A549 (cell line): ENCODE measurements at regions not wholly inside any gene's neighbourhood (a gene's known extent, or its start where the extent isn't known, plus 50 kb on each side); places are given as distances from the start of the nearest gene placed in this dataset.

ENCODE experiments used
- ATAC-seq, 2 experiments: fragments of 200-7000 bp in 1 of 2; fragments of >200 bp in 1 of 2; cut with Nextera tagmentation in 1 of 2; cut with Tn5 transposase in 1 of 2; 3 replicates each; pipeline versions ENCODE4 v1.8.0 to v1.9.1; 2018 to 2020; ENCODE audit warnings: mild to moderate bottlenecking in 1 of 2, moderate library complexity in 1 of 2
- CTCF ChIA-PET: fragments of 300-600 bp; sonication (Branson Sonifier 250); formaldehyde crosslinking; extraction: SDS; loops from one replicate; lab custom pipeline; 2021; ENCODE audit warnings: antibody characterized with exemption, inconsistent platforms; lab: Yijun Ruan, JAX
- POLR2A ChIA-PET: fragments of 350-600 bp; formaldehyde crosslinking; extraction: SDS; loops from one replicate; lab custom pipeline; 2021; ENCODE audit warnings: antibody characterized with exemption, inconsistent platforms; lab: Yijun Ruan, JAX
- DNase-seq, 2 experiments: peaks; one replicate each; pipeline versions ENCODE4 v3.0.0 to v3.0.0-alpha.2; 2011 to 2016; ENCODE audit warnings: low read depth in 1 of 2, low spot score in 1 of 2
- FAIRE-seq: peaks from 2 replicates; lab custom pipeline; 2011; peaks lifted over from hg19 to GRCh38; lab: Jason Lieb, UNC
- H3K27ac ChIP-seq, 2 experiments: fragments of >200 bp; sonication (Bioruptor Twin); formaldehyde crosslinking; 3 replicates each; pipeline ENCODE4 v1.5.1; 2016 to 2017
- H3K4me1 ChIP-seq: fragments of >200 bp; sonication (Bioruptor Twin); formaldehyde crosslinking; 3 replicates; pipeline ENCODE4 v1.6.1; 2016
- H3K4me2 ChIP-seq: fragments of >200 bp; sonication (Bioruptor Twin); formaldehyde crosslinking; 3 replicates; pipeline ENCODE4 v1.6.1; 2016
- H3K4me3 ChIP-seq: fragments of >200 bp; sonication (Bioruptor Twin); formaldehyde crosslinking; 3 replicates; pipeline ENCODE4 v1.5.1; 2016
- H3K9me3 ChIP-seq: fragments of >200 bp; sonication (Bioruptor Twin); formaldehyde crosslinking; 3 replicates; pipeline ENCODE4 v1.6.1; 2016
- CHD2 ChIP-seq: fragments of 150-350 bp; IDR thresholded peaks from 2 replicates; pipeline ENCODE4 v1.6.1; 2014; ENCODE audit warnings: low read length; ENCODE audit not compliant: partially characterized antibody
- FOSB ChIP-seq: fragments of 250-450 bp; sonication (Bioruptor Pico); IDR thresholded peaks from 2 replicates; pipeline ENCODE4 v1.5.0; 2020; ENCODE audit warnings: mild to moderate bottlenecking, moderate library complexity
- FOXS1 ChIP-seq: fragments of 250-450 bp; sonication (Bioruptor Pico); IDR thresholded peaks from 2 replicates; pipeline ENCODE4 v1.5.0; 2020; ENCODE audit warnings: mild to moderate bottlenecking, moderate library complexity
- HOXA7 ChIP-seq: fragments of 250-450 bp; sonication (Bioruptor Pico); IDR thresholded peaks from 2 replicates; pipeline ENCODE4 v1.5.0; 2020; ENCODE audit warnings: mild to moderate bottlenecking, moderate library complexity
- HOXB13 ChIP-seq: fragments of 250-450 bp; sonication (Bioruptor Pico); IDR thresholded peaks from 2 replicates; pipeline ENCODE4 v1.5.0; 2020; ENCODE audit warnings: low read depth, mild to moderate bottlenecking, moderate library complexity
- HOXB5 ChIP-seq: fragments of 250-450 bp; sonication (Bioruptor Pico); IDR thresholded peaks from 2 replicates; pipeline ENCODE4 v1.5.0; 2020; ENCODE audit warnings: mild to moderate bottlenecking, moderate library complexity
- JUN ChIP-seq, 2 experiments: fragments of >200 bp; sonication (Bioruptor Twin); formaldehyde crosslinking; IDR thresholded peaks; 2 replicates in 1 of 2; 3 replicates in 1 of 2; pipeline ENCODE4 v1.6.1; 2016 to 2017
- KDM1A ChIP-seq: fragments of 200-600 bp; sonication (generic); IDR thresholded peaks from 2 replicates; pipeline ENCODE4 v1.6.1; 2016; ENCODE audit warnings: low read depth, mild to moderate bottlenecking
- MAFK ChIP-seq: fragments of 450-650 bp; IDR thresholded peaks from 2 replicates; pipeline ENCODE4 v1.6.1; 2014; ENCODE audit not compliant: partially characterized antibody
- NPAS2 ChIP-seq: fragments of 250-450 bp; sonication (Bioruptor Pico); IDR thresholded peaks from 2 replicates; pipeline ENCODE4 v1.8.0; 2022; ENCODE audit warnings: mild to moderate bottlenecking, moderate library complexity, borderline replicate concordance
- NR3C1 ChIP-seq: fragments of >200 bp; sonication (Bioruptor Twin); formaldehyde crosslinking; IDR thresholded peaks from 3 replicates; pipeline ENCODE4 v1.6.1; 2017
- PHF8 ChIP-seq: fragments of 200-600 bp; sonication (generic); IDR thresholded peaks from 2 replicates; pipeline ENCODE4 v1.6.1; 2016; ENCODE audit warnings: low read depth, mild to moderate bottlenecking, antibody characterized with exemption, moderate library complexity, borderline replicate concordance
- RFX5 ChIP-seq: fragments of 450-650 bp; IDR thresholded peaks from 2 replicates; pipeline ENCODE4 v1.7.1; 2014; ENCODE audit warnings: antibody characterized with exemption, mild to moderate bottlenecking, moderate library complexity
- RNF2 ChIP-seq: fragments of 200-600 bp; sonication (generic); IDR thresholded peaks from 2 replicates; pipeline ENCODE4 v1.6.1; 2016; ENCODE audit warnings: low read depth, mild to moderate bottlenecking, antibody characterized with exemption, moderate library complexity, borderline replicate concordance
- TFCP2L1 ChIP-seq: fragments of 250-450 bp; sonication (Bioruptor Pico); IDR thresholded peaks from 2 replicates; pipeline ENCODE4 v1.5.0; 2021; ENCODE audit warnings: mild to moderate bottlenecking
- TP53 ChIP-seq: fragments of 250-450 bp; sonication (Bioruptor Pico); IDR thresholded peaks from 2 replicates; pipeline ENCODE4 v1.5.0; 2021; ENCODE audit warnings: mild to moderate bottlenecking, moderate library complexity
- ZNF302 ChIP-seq: fragments of 250-450 bp; sonication (Bioruptor Pico); IDR thresholded peaks from 2 replicates; pipeline ENCODE4 v1.9.0; 2021; ENCODE audit warnings: inconsistent platforms, mild to moderate bottlenecking, moderate library complexity
- ZSCAN20 ChIP-seq: fragments of 250-450 bp; sonication (Bioruptor Pico); IDR thresholded peaks from 2 replicates; pipeline ENCODE4 v1.8.0; 2022; ENCODE audit warnings: mild to moderate bottlenecking, moderate library complexity
- WGBS: methylation state at CpG from one replicate; pipeline ENCODE4 v1.1.6; 2017; ENCODE audit errors: missing lambda C conversion rate; 5-methylcytosine and 5-hydroxymethylcytosine counted together
- TF ChIP-seq, protein P1 (sequence below): fragments of >200 bp; sonication (Bioruptor Twin); formaldehyde crosslinking; IDR thresholded peaks from 3 replicates; pipeline ENCODE4 v1.6.1; 2016
- TF ChIP-seq, protein P2 (sequence below): IDR thresholded peaks from 2 replicates; pipeline ENCODE4 v1.6.1; 2012
- TF ChIP-seq, protein P3 (sequence below): IDR thresholded peaks from 2 replicates; pipeline ENCODE4 v1.6.1; 2012
- TF ChIP-seq, protein P4 (sequence below): fragments of 200-600 bp; sonication (generic); IDR thresholded peaks from 2 replicates; pipeline ENCODE4 v1.6.1; 2016; ENCODE audit warnings: antibody characterized with exemption, mild to moderate bottlenecking, moderate library complexity

DNA sequence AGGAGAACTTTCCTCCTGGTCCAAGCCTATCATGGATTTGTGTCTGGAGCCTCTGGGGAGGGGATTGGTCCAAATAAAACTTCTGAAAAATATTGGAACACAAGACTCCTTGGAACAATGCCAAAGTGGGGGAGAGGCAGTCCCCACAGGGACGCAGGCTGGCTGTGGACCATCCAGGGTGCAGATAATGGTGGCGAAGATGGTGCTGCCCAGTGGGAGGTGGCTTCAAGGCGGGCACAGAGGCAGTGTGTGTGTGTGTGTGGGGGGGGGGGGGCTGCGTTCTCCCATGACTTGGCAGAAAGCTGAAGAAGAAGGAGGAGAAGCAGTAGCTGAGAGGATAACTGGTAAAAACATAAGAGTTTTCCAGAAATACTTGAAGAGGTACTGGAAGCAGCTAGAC, 186.4 kb downstream of the MELK start:
- ChIA-PET POLR2A (interaction anchor here (0.9 kb wide), 1 partner anchor 78 kb away, joined by 3 read pairs; no protein-coding TSS in a partner anchor), CTCF (interaction anchor here (0.6 to 1.4 kb wide), 4 partner anchors 10 to 126 kb away, joined by 3 to 5 read pairs (median 4); no protein-coding TSS in a partner anchor)
- ATAC-seq: no peak
- Histone ChIP-seq H3K4me3 (no peak overlapping the region), H3K4me1 (no peaks in the 10 kb centered on the region), H3K27ac (no peak overlapping the region), H3K9me3 (no peaks in the 10 kb centered on the region), H3K4me2 (no peak overlapping the region)
- no peak for FAIRE-seq
- no peak for DNase-seq
- TF ChIP-seq RFX5: no peak
- no peak for TF ChIP-seq ZSCAN20
- no peak for TF ChIP-seq RNF2
- TF ChIP-seq, protein P1, sequence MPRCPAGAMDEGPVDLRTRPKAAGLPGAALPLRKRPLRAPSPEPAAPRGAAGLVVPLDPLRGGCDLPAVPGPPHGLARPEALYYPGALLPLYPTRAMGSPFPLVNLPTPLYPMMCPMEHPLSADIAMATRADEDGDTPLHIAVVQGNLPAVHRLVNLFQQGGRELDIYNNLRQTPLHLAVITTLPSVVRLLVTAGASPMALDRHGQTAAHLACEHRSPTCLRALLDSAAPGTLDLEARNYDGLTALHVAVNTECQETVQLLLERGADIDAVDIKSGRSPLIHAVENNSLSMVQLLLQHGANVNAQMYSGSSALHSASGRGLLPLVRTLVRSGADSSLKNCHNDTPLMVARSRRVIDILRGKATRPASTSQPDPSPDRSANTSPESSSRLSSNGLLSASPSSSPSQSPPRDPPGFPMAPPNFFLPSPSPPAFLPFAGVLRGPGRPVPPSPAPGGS: no peak
- TF ChIP-seq KDM1A: no peak
- TF ChIP-seq TP53 (CRISPR knock-in tag): no peak
- no peak for TF ChIP-seq HOXA7
- no peak for TF ChIP-seq NPAS2 (CRISPR knock-in tag)
- TF ChIP-seq JUN (IDR thresholded peaks at IDR 0.05): no peak
- TF ChIP-seq, protein P2, sequence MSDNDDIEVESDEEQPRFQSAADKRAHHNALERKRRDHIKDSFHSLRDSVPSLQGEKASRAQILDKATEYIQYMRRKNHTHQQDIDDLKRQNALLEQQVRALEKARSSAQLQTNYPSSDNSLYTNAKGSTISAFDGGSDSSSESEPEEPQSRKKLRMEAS: no peak
- no peak for TF ChIP-seq CHD2
- TF ChIP-seq HOXB5 (CRISPR knock-in tag): no peak
- TF ChIP-seq TFCP2L1 (CRISPR knock-in tag): no peak
- TF ChIP-seq HOXB13 (CRISPR knock-in tag): no peak
- no peak for TF ChIP-seq MAFK
- TF ChIP-seq NR3C1: no peak
- WGBS: 5% methylated on average over 3 of the region's 4 CpGs

DNA sequence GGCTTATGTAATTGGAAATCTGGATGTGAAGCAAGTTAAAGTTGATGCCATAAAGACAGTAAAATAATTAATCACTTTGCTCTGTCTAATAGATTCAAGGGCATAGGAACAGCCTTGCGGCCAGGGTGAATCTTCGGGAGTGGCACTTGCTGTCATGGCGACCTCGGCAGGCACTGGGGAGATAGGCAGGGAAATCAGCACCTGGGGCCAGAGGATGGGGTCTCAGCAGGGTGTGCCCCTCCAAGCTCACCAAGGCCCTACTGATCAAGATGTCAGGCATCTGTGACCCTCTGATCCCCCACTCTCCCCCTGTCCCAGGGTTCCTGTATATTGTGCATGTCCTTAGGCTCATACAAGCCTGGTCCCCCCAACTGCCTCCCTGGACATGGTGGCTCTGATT, 187.3 kb downstream of the MELK start:
- WGBS: 57% methylated on average over 4 of the region's 4 CpGs
- no peak overlapping the region for H3K4me2 ChIP-seq
- no peak for ATAC-seq
- CTCF ChIA-PET: interaction anchor here (1.5 to 2.4 kb wide), 2 partner anchors 12 to 235 kb away, joined by 3 to 6 read pairs; no protein-coding TSS in a partner anchor
- no peak for TF ChIP-seq FOSB (CRISPR knock-in tag)
- TF ChIP-seq RFX5: no peak
- TF ChIP-seq PHF8: no peak
- TF ChIP-seq, protein P3, sequence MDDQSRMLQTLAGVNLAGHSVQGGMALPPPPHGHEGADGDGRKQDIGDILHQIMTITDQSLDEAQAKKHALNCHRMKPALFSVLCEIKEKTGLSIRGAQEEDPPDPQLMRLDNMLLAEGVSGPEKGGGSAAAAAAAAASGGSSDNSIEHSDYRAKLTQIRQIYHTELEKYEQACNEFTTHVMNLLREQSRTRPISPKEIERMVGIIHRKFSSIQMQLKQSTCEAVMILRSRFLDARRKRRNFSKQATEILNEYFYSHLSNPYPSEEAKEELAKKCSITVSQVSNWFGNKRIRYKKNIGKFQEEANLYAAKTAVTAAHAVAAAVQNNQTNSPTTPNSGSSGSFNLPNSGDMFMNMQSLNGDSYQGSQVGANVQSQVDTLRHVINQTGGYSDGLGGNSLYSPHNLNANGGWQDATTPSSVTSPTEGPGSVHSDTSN: no peak
- TF ChIP-seq FOXS1 (CRISPR knock-in tag): no peak
- TF ChIP-seq ZNF302 (CRISPR knock-in tag): no peak
- TF ChIP-seq, protein P4, sequence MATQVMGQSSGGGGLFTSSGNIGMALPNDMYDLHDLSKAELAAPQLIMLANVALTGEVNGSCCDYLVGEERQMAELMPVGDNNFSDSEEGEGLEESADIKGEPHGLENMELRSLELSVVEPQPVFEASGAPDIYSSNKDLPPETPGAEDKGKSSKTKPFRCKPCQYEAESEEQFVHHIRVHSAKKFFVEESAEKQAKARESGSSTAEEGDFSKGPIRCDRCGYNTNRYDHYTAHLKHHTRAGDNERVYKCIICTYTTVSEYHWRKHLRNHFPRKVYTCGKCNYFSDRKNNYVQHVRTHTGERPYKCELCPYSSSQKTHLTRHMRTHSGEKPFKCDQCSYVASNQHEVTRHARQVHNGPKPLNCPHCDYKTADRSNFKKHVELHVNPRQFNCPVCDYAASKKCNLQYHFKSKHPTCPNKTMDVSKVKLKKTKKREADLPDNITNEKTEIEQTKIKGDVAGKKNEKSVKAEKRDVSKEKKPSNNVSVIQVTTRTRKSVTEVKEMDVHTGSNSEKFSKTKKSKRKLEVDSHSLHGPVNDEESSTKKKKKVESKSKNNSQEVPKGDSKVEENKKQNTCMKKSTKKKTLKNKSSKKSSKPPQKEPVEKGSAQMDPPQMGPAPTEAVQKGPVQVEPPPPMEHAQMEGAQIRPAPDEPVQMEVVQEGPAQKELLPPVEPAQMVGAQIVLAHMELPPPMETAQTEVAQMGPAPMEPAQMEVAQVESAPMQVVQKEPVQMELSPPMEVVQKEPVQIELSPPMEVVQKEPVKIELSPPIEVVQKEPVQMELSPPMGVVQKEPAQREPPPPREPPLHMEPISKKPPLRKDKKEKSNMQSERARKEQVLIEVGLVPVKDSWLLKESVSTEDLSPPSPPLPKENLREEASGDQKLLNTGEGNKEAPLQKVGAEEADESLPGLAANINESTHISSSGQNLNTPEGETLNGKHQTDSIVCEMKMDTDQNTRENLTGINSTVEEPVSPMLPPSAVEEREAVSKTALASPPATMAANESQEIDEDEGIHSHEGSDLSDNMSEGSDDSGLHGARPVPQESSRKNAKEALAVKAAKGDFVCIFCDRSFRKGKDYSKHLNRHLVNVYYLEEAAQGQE: no peak
- TF ChIP-seq KDM1A: no peak
- no peak overlapping the region for H3K27ac ChIP-seq
- no peak overlapping the region for H3K4me3 ChIP-seq
- POLR2A ChIA-PET: interaction anchor here (0.9 kb wide), 1 partner anchor 78 kb away, joined by 3 read pairs; no protein-coding TSS in a partner anchor
- no peak for FAIRE-seq
- H3K9me3 ChIP-seq: no peaks in the 10 kb centered on the region
- DNase-seq: no peak
- 0 out of 3 replicates have a peak, but pooled peaks cover 6% of the 10 kb centered on the region for H3K4me1 ChIP-seq
